ENCODE measurements at regions not wholly inside any gene's neighbourhood (a gene's known extent, or its start where the extent isn't known, plus 50 kb on each side); places are given as distances from the start of the nearest gene placed in this dataset.

- H3K4me1 ChIP-seq (ENCODE audit: low read depth, poor library complexity, severe bottlenecking), result no peaks in the 10 kb centered on the region
- H3K36me3 ChIP-seq (ENCODE audit: insufficient read depth), result no peaks in the 10 kb centered on the region
- no peak overlapping the region for H3K4me3 ChIP-seq (IDR thresholded peaks at IDR 0.05; ENCODE audit: insufficient read depth, low read depth, low read length)
- TF ChIP-seq, protein P1, sequence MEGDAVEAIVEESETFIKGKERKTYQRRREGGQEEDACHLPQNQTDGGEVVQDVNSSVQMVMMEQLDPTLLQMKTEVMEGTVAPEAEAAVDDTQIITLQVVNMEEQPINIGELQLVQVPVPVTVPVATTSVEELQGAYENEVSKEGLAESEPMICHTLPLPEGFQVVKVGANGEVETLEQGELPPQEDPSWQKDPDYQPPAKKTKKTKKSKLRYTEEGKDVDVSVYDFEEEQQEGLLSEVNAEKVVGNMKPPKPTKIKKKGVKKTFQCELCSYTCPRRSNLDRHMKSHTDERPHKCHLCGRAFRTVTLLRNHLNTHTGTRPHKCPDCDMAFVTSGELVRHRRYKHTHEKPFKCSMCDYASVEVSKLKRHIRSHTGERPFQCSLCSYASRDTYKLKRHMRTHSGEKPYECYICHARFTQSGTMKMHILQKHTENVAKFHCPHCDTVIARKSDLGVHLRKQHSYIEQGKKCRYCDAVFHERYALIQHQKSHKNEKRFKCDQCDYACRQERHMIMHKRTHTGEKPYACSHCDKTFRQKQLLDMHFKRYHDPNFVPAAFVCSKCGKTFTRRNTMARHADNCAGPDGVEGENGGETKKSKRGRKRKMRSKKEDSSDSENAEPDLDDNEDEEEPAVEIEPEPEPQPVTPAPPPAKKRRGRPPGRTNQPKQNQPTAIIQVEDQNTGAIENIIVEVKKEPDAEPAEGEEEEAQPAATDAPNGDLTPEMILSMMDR (conservative IDR thresholded peaks at IDR 0.05; ENCODE audit: low read depth, low read length), result no peak
- no peaks in the 10 kb centered on the region for H4K20me1 ChIP-seq (ENCODE audit: insufficient read depth)
- no peak overlapping the region for H2AFZ ChIP-seq (ENCODE audit: low read depth)
- no peak overlapping the region for H3K4me2 ChIP-seq
- no peak overlapping the region for H3K9ac ChIP-seq
- no peaks in the 10 kb centered on the region for H3K79me2 ChIP-seq (ENCODE audit: insufficient read depth, low read depth)
- H3K27ac ChIP-seq, result no peak overlapping the region
- H3K27me3 ChIP-seq (ENCODE audit: insufficient read depth, low read depth), result no peaks in the 10 kb centered on the region
Observed at GRCh38 chr3:75115695-75116094, 501.2 kb upstream of the CNTN3 start.

- Histone ChIP-seq H3K4me3 (IDR thresholded peaks at IDR 0.05; ENCODE audit: insufficient read depth, low read depth, low read length) (no peak overlapping the region), H3K9ac (no peak overlapping the region), H3K27me3 (ENCODE audit: insufficient read depth, low read depth) (no peaks in the 10 kb centered on the region), H3K4me1 (ENCODE audit: low read depth, poor library complexity, severe bottlenecking) (no peaks in the 10 kb centered on the region), H3K79me2 (ENCODE audit: insufficient read depth, low read depth) (no peaks in the 10 kb centered on the region), H4K20me1 (ENCODE audit: insufficient read depth) (no peaks in the 10 kb centered on the region), H3K27ac (no peak overlapping the region), H2AFZ (ENCODE audit: low read depth) (no peak overlapping the region), H3K36me3 (ENCODE audit: insufficient read depth) (no peaks in the 10 kb centered on the region), H3K4me2 (no peak overlapping the region)
- TF ChIP-seq, protein P1 (conservative IDR thresholded peaks at IDR 0.05; ENCODE audit: low read depth, low read length), result no peak
Observed at GRCh38 chr3:75118779-75119178, 504.3 kb upstream of the CNTN3 start.

DNA sequence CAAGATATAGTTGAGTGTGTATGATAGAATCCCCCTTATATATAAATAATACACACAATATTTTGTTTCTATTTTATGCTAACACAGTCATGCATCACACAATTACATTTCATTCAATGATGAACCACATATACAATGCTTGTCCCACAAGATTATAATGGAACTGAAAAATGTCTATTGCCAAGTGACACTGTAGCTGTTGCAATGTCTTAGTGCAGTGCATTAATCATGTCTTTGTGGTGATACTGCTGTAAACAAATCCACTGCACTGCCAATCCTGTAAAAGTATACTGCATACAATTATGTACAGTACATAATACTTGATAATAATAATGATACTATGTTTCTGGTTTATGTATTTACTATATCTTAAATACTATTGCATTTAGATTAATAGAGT is 512.1 kb upstream of the CNTN3 start:
- no peak overlapping the region for H2AFZ ChIP-seq (ENCODE audit: low read depth)
- no peak overlapping the region for H3K27ac ChIP-seq
- H3K9ac ChIP-seq, result no peak overlapping the region
- no peaks in the 10 kb centered on the region for H3K36me3 ChIP-seq (ENCODE audit: insufficient read depth)
- H3K79me2 ChIP-seq (ENCODE audit: insufficient read depth, low read depth), result no peaks in the 10 kb centered on the region
- no peaks in the 10 kb centered on the region for H3K4me1 ChIP-seq (ENCODE audit: low read depth, poor library complexity, severe bottlenecking)
- no peak overlapping the region for H3K4me2 ChIP-seq
- TF ChIP-seq, protein P1 (conservative IDR thresholded peaks at IDR 0.05; ENCODE audit: low read depth, low read length), result no peak
- H3K4me3 ChIP-seq (IDR thresholded peaks at IDR 0.05; ENCODE audit: insufficient read depth, low read depth, low read length), result no peak overlapping the region
- H4K20me1 ChIP-seq (ENCODE audit: insufficient read depth), result no peaks in the 10 kb centered on the region
- no peaks in the 10 kb centered on the region for H3K27me3 ChIP-seq (ENCODE audit: insufficient read depth, low read depth)

DNA sequence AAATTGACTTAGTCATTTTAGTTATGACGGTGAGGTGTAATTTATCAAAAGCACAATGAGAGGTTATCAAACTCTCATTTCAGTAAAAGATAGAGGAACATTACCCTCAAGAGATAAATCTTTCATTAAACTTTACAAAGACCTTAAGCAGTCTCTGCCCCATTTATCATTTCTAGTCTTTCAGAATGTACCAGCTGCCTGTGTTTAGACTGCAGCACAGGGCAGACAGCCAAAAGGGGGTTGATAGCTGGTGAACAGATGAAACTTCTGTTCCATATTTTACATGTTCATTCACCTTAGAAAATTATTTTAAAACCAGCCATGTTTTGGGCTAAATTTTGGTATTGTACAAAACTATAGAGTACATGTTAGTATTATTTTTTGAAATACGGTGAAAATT is 514.6 kb upstream of the CNTN3 start:
- TF ChIP-seq, protein P1 (conservative IDR thresholded peaks at IDR 0.05; ENCODE audit: low read depth, low read length), result no peak
- Histone ChIP-seq H2AFZ (ENCODE audit: low read depth) (no peak overlapping the region), H3K79me2 (ENCODE audit: insufficient read depth, low read depth) (no peaks in the 10 kb centered on the region), H3K4me2 (no peak overlapping the region), H3K27me3 (ENCODE audit: insufficient read depth, low read depth) (no peaks in the 10 kb centered on the region), H4K20me1 (ENCODE audit: insufficient read depth) (no peaks in the 10 kb centered on the region), H3K4me3 (IDR thresholded peaks at IDR 0.05; ENCODE audit: insufficient read depth, low read depth, low read length) (no peak overlapping the region), H3K27ac (no peak overlapping the region), H3K36me3 (ENCODE audit: insufficient read depth) (no peaks in the 10 kb centered on the region), H3K9ac (no peak overlapping the region), H3K4me1 (ENCODE audit: low read depth, poor library complexity, severe bottlenecking) (no peaks in the 10 kb centered on the region)
